ENCODE measurements at regions not wholly inside any gene's neighbourhood (a gene's known extent, or its start where the extent isn't known, plus 50 kb on each side); places are given as distances from the start of the nearest gene placed in this dataset.

DNA sequence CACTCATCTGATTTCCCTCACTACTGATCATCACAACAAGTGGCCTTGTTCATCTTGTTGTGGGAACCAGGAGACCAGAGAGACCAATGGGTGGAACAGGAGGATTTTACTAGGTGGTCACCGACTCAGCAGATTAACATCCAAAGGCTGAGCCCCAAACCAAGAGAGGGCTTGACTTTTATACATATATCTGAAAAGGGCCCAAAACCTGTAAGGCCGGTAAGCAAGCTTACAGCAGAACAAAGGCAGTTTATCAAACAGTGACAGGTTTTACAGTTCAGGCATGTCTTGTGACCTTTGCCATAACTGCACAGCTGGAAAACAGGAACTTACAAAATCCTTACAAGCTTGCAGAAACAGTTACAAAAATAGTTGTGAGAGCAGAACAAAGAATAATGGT lies 195.9 kb downstream of the OR13H1 start:
- Histone ChIP-seq H3K4me1 (ENCODE audit: low read length) (no peaks in the 10 kb centered on the region), H3K27ac (ENCODE audit: low read length) (no peak overlapping the region), H3K36me3 (replicated peaks; ENCODE audit: insufficient read depth, low read length) (no peaks in the 10 kb centered on the region), H3K9me2 (replicated peaks; ENCODE audit: insufficient read depth, low read length) (no peaks in the 10 kb centered on the region), H4K20me1 (ENCODE audit: insufficient read depth, low read length) (no peaks in the 10 kb centered on the region), H3K9ac (ENCODE audit: low read length) (no peak overlapping the region), H3F3A (ENCODE audit: insufficient read depth, low read length) (no peaks in the 10 kb centered on the region), H3K27me3 (replicated peaks; ENCODE audit: insufficient read depth, low read length) (no peaks in the 10 kb centered on the region), H3K9me3 (replicated peaks; ENCODE audit: insufficient read depth, low read length) (no peaks in the 10 kb centered on the region), H3K4me2 (ENCODE audit: low read depth, low read length) (no peak overlapping the region), H3K79me2 (ENCODE audit: low read length) (no peaks in the 10 kb centered on the region), H3K4me3 (ENCODE audit: low read length) (no peak overlapping the region), H2AFZ (ENCODE audit: low read length) (no peak overlapping the region)
- DNase-seq, result no peak
- TF ChIP-seq, protein P1, sequence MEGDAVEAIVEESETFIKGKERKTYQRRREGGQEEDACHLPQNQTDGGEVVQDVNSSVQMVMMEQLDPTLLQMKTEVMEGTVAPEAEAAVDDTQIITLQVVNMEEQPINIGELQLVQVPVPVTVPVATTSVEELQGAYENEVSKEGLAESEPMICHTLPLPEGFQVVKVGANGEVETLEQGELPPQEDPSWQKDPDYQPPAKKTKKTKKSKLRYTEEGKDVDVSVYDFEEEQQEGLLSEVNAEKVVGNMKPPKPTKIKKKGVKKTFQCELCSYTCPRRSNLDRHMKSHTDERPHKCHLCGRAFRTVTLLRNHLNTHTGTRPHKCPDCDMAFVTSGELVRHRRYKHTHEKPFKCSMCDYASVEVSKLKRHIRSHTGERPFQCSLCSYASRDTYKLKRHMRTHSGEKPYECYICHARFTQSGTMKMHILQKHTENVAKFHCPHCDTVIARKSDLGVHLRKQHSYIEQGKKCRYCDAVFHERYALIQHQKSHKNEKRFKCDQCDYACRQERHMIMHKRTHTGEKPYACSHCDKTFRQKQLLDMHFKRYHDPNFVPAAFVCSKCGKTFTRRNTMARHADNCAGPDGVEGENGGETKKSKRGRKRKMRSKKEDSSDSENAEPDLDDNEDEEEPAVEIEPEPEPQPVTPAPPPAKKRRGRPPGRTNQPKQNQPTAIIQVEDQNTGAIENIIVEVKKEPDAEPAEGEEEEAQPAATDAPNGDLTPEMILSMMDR (IDR thresholded peaks at IDR 0.05; ENCODE audit: low read length), result no peak
- TF ChIP-seq EZH2 (optimal IDR thresholded peaks at IDR 0.05; ENCODE audit: low read depth, low read length) (no peak), EZH2phosphoT487 (IDR thresholded peaks at IDR 0.05; ENCODE audit: low read length) (no peak)

DNA sequence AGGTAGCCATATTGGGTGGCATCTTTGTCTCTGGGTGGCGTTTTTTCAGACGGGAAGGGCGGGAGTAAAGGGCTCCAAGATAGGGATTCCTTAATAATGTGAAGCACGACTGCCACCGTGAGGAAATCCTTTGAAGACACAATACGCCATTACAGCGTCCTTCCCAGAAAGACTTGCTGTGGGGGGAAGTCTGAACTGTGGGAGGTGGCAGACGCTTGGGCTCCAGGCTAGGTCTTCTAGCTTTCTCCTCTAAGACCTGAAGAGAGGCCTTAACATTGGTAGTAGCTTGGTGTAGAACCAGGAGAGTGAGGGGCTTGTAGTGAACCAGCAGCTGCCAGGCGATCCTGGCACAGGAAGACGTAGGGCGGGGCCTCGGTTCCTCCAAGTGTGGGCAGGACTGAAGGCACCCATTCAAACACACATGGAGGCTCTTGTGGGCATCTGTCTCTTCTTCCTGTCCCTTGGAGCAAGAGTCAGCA lies 197.3 kb downstream of the OR13H1 start:
- Histone ChIP-seq H4K20me1 (ENCODE audit: insufficient read depth, low read length) (no peaks in the 10 kb centered on the region), H3K9me3 (replicated peaks; ENCODE audit: insufficient read depth, low read length) (no peaks in the 10 kb centered on the region), H3K36me3 (replicated peaks; ENCODE audit: insufficient read depth, low read length) (no peaks in the 10 kb centered on the region), H2AFZ (ENCODE audit: low read length) (peak overlapping the region; percentile 22; the same call in 1 of the 2 replicates), H3K9ac (ENCODE audit: low read length) (peak overlapping the region; percentile 55), H3K4me2 (ENCODE audit: low read depth, low read length) (peak overlapping the region; percentile 51; the same call in 1 of the 2 replicates), H3K27ac (ENCODE audit: low read length) (peak overlapping the region; percentile 69), H3K4me3 (ENCODE audit: low read length) (peak overlapping the region; percentile 32), H3K4me1 (ENCODE audit: low read length) (no peaks in the 10 kb centered on the region), H3K9me2 (replicated peaks; ENCODE audit: insufficient read depth, low read length) (no peaks in the 10 kb centered on the region), H3K27me3 (replicated peaks; ENCODE audit: insufficient read depth, low read length) (no peaks in the 10 kb centered on the region), H3K79me2 (ENCODE audit: low read length) (no peaks in the 10 kb centered on the region), H3F3A (ENCODE audit: insufficient read depth, low read length) (no peaks in the 10 kb centered on the region)
- DNase-seq, result peak; percentile 85
- TF ChIP-seq, protein P1 (IDR thresholded peaks at IDR 0.05; ENCODE audit: low read length), result peak; percentile 27
- no peak for TF ChIP-seq EZH2 (optimal IDR thresholded peaks at IDR 0.05; ENCODE audit: low read depth, low read length)
- TF ChIP-seq EZH2phosphoT487 (IDR thresholded peaks at IDR 0.05; ENCODE audit: low read length), result no peak

DNA sequence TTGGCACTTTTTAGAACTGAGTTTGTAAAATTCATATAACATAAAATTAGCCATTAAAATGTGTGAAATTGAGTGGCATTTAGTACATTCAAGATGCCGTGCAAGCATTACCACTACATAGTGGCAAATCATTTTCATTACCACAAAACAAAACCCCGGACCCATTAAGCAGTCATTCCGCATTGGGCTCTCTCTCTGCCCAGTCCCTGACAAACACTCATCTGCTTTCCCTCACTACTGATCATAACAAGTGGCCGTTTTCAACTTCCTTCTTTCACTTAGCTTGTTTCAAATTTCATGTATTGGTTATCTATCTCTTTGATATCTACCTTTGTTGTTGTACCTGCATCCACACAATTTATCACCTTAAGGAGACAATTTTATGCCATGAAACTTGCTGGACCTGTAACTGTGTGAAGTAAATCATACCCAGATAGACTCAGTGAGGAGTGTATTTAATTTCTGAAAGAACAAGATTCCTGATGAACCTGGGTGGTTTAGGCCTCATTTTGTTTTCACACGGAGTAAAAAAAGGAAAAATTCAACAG lies 202.1 kb downstream of the OR13H1 start:
- H3K27ac ChIP-seq (ENCODE audit: low read length), result peak overlapping the region; percentile 77; the same call in 1 of the 2 replicates
- no peak for DNase-seq
- no peaks in the 10 kb centered on the region for H3K36me3 ChIP-seq (replicated peaks; ENCODE audit: insufficient read depth, low read length)
- no peaks in the 10 kb centered on the region for H3K79me2 ChIP-seq (ENCODE audit: low read length)
- no peaks in the 10 kb centered on the region for H4K20me1 ChIP-seq (ENCODE audit: insufficient read depth, low read length)
- peak overlapping the region; percentile 23; the same call in 1 of the 2 replicates for H3K4me2 ChIP-seq (ENCODE audit: low read depth, low read length)
- no peaks in the 10 kb centered on the region for H3K4me1 ChIP-seq (ENCODE audit: low read length)
- H2AFZ ChIP-seq (ENCODE audit: low read length), result peak overlapping the region; percentile 8; the same call in 1 of the 2 replicates
- no peaks in the 10 kb centered on the region for H3F3A ChIP-seq (ENCODE audit: insufficient read depth, low read length)
- H3K9me2 ChIP-seq (replicated peaks; ENCODE audit: insufficient read depth, low read length), result no peaks in the 10 kb centered on the region
- peak overlapping the region; percentile 0; the same call in 1 of the 2 replicates for H3K4me3 ChIP-seq (ENCODE audit: low read length)
- TF ChIP-seq, protein P1 (IDR thresholded peaks at IDR 0.05; ENCODE audit: low read length), result no peak
- TF ChIP-seq EZH2phosphoT487 (IDR thresholded peaks at IDR 0.05; ENCODE audit: low read length) (no peak), EZH2 (optimal IDR thresholded peaks at IDR 0.05; ENCODE audit: low read depth, low read length) (no peak)
- H3K9me3 ChIP-seq (replicated peaks; ENCODE audit: insufficient read depth, low read length), result no peaks in the 10 kb centered on the region
- no peaks in the 10 kb centered on the region for H3K27me3 ChIP-seq (replicated peaks; ENCODE audit: insufficient read depth, low read length)
- H3K9ac ChIP-seq (ENCODE audit: low read length), result peak overlapping the region; percentile 26
